HEK293 (cell line): ENCODE measurements at regions not wholly inside any gene's neighbourhood (a gene's known extent, or its start where the extent isn't known, plus 50 kb on each side); places are given as distances from the start of the nearest gene placed in this dataset.

ENCODE experiments used
- CTCF ChIP-seq: fragments of 450-650 bp; formaldehyde crosslinking; IDR thresholded peaks from 2 replicates; pipeline ENCODE4 v1.5.1; 2016; ENCODE audit warnings: missing biosample characterization, missing genetic modification characterization
- ZNF280C ChIP-seq: fragments of 450-650 bp; formaldehyde crosslinking; IDR thresholded peaks from 2 replicates; pipeline ENCODE4 v1.5.1; 2016; ENCODE audit warnings: missing biosample characterization, missing genetic modification characterization
- ZNF585B ChIP-seq: fragments of 450-650 bp; formaldehyde crosslinking; IDR thresholded peaks from 2 replicates; pipeline ENCODE4 v1.5.1; 2016; ENCODE audit warnings: missing biosample characterization, missing genetic modification characterization

DNA sequence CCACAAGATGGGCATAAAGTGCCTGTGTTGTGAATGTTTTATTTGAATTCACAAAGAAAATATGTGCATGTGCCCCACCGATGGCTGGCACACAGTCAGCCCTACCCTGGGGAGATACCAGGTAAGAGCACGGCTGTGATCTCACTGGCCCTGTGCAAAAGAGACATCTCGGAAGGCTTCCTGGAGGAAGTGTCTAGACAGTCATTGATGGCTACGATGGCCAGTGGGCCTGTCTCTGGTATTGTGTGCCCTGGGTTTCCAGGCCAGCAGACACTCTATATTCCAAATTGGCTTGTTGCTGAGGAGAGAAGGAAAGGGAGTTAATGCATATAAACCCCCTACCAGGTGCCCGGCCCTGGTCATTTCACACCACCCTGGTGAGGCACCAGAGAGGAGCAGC is 211.7 kb downstream of the GLI2 start:
- TF ChIP-seq ZNF280C (tag by site-specific recombination) (no peak), CTCF (tag by site-specific recombination) (no peak), ZNF585B (no peak)
